SK-N-SH (cell line): ENCODE measurements at regions not wholly inside any gene's neighbourhood (a gene's known extent, or its start where the extent isn't known, plus 50 kb on each side); places are given as distances from the start of the nearest gene placed in this dataset.

Experiments used
- CTCF ChIA-PET: fragments of 300-600, 350-600 bp; formaldehyde crosslinking; extraction: SDS; loops from one replicate; lab custom pipeline; 2021; lab: Yijun Ruan, JAX
- POLR2A ChIA-PET: fragments of 350-600 bp; sonication (Branson Sonifier 250); formaldehyde crosslinking; extraction: SDS; loops from one replicate; lab custom pipeline; 2020; ENCODE audit warnings: antibody characterized with exemption, inconsistent platforms; lab: Yijun Ruan, JAX
- DNase-seq: peaks from one replicate; pipeline ENCODE4 v3.0.0; 2012
- H2AFZ ChIP-seq: fragments of 200-600 bp; sonication (generic); 2 replicates; pipeline ENCODE4 v1.8.1; 2016; ENCODE audit warnings: antibody characterized with exemption, mild to moderate bottlenecking, low read depth
- H3F3A ChIP-seq: fragments of 200-600 bp; sonication (generic); replicated peaks from 2 replicates; pipeline ENCODE3; 2016; ENCODE audit warnings: antibody characterized with exemption, mild to moderate bottlenecking; ENCODE audit not compliant: insufficient read depth
- H3K27ac ChIP-seq, 2 experiments: fragments of 200-500 bp in 1 of 2; fragments of 200-600 bp in 1 of 2; sonication (Bioruptor generic) in 1 of 2; sonication (generic), shearing (Covaris generic) in 1 of 2; 2 replicates each; pipeline versions ENCODE4 v1.5.1 to v1.6.1; 2014 to 2016; ENCODE audit warnings: low read depth in 2 of 2, inconsistent platforms in 1 of 2, low read length in 1 of 2, mild to moderate bottlenecking in 1 of 2, mixed read lengths in 1 of 2
- H3K27me3 ChIP-seq: fragments of 200-600 bp; sonication (generic), shearing (Covaris generic); 2 replicates; pipeline ENCODE4 v1.6.1; 2016; ENCODE audit warnings: mixed run types; ENCODE audit not compliant: insufficient read depth
- H3K36me3 ChIP-seq, 2 experiments: fragments of 200-500 bp in 1 of 2; fragments of 200-600 bp in 1 of 2; sonication (Bioruptor generic) in 1 of 2; sonication (generic) in 1 of 2; replicated peaks in 1 of 2; 2 replicates each; pipeline versions ENCODE3 to v1.5.1; 2014 to 2016; ENCODE audit warnings: low read length in 1 of 2, mild to moderate bottlenecking in 1 of 2; ENCODE audit not compliant: insufficient read depth in 2 of 2, control insufficient read depth in 1 of 2
- H3K4me1 ChIP-seq, 2 experiments: fragments of 200-500 bp in 1 of 2; fragments of 200-600 bp in 1 of 2; sonication (Bioruptor generic) in 1 of 2; sonication (generic), shearing (Covaris generic) in 1 of 2; 2 replicates each; pipeline versions ENCODE4 v1.5.1 to v1.6.1; 2014 to 2016; ENCODE audit warnings: low read depth in 1 of 2, low read length in 1 of 2, mixed run types in 1 of 2; ENCODE audit not compliant: insufficient read depth in 2 of 2, control insufficient read depth in 1 of 2
- H3K4me2 ChIP-seq: fragments of 200-600 bp; sonication (generic), shearing (Covaris generic); 2 replicates; pipeline ENCODE4 v1.6.1; 2017; ENCODE audit warnings: mixed run types
- H3K4me3 ChIP-seq, 2 experiments: fragments of 200-500 bp in 1 of 2; fragments of 200-600 bp in 1 of 2; sonication (Bioruptor generic) in 1 of 2; sonication (generic), shearing (Covaris generic) in 1 of 2; 2 replicates each; pipeline versions ENCODE4 v1.5.1 to v1.8.1; 2014 to 2016; ENCODE audit warnings: low read depth in 2 of 2, inconsistent platforms in 1 of 2, low read length in 1 of 2, mild to moderate bottlenecking in 1 of 2, mixed read lengths in 1 of 2, moderate library complexity in 1 of 2
- H3K79me2 ChIP-seq: fragments of 200-600 bp; sonication (generic); 2 replicates; pipeline ENCODE4 v1.8.1; 2017; ENCODE audit warnings: mild to moderate bottlenecking; ENCODE audit not compliant: insufficient read depth
- H3K9ac ChIP-seq: fragments of 200-600 bp; sonication (generic); 2 replicates; pipeline ENCODE4 v1.6.1; 2017; ENCODE audit warnings: mixed run types
- H3K9me2 ChIP-seq: fragments of 200-600 bp; sonication (generic); 2 replicates; pipeline ENCODE4 v1.6.1; 2017; ENCODE audit warnings: mixed run types
- H3K9me3 ChIP-seq: fragments of 200-600 bp; sonication (generic); 2 replicates; pipeline ENCODE4 v1.6.1; 2017; ENCODE audit warnings: mixed run types, mild to moderate bottlenecking, moderate library complexity
- H4K20me1 ChIP-seq: fragments of 200-600 bp; sonication (generic); 2 replicates; pipeline ENCODE4 v1.6.1; 2017; ENCODE audit warnings: mild to moderate bottlenecking, mixed run types; ENCODE audit not compliant: insufficient read depth
- CHD2 ChIP-seq: fragments of 150-350 bp; IDR thresholded peaks from 2 replicates; pipeline ENCODE4 v1.6.1; 2018; ENCODE audit warnings: low read length; ENCODE audit not compliant: partially characterized antibody
- EP300 ChIP-seq, 2 experiments: IDR thresholded peaks; 2 replicates each; pipeline versions ENCODE4 v1.4.0 to v1.6.1; 2012; ENCODE audit warnings: borderline replicate concordance in 1 of 2, low read depth in 1 of 2, low read length in 1 of 2
- EZH2phosphoT487 ChIP-seq: fragments of 200-600 bp; sonication (generic); IDR thresholded peaks from 2 replicates; pipeline ENCODE4 v1.6.1; 2017; ENCODE audit warnings: low read depth, mixed run types, mild to moderate bottlenecking, antibody characterized with exemption, moderate library complexity, borderline replicate concordance
- FOSL2 ChIP-seq: IDR thresholded peaks from 2 replicates; pipeline ENCODE4 v1.4.0; 2012; ENCODE audit warnings: low read depth, mild to moderate bottlenecking, moderate library complexity, borderline replicate concordance
- GABPA ChIP-seq: IDR thresholded peaks from 2 replicates; pipeline ENCODE4 v1.4.0; 2012; ENCODE audit warnings: low read depth, mild to moderate bottlenecking
- GATA2 ChIP-seq: sonication (generic); formaldehyde crosslinking; IDR thresholded peaks from 2 replicates; pipeline ENCODE4 v1.5.0; 2020; ENCODE audit warnings: mild to moderate bottlenecking, missing genetic modification reagents
- JUND ChIP-seq: IDR thresholded peaks from 2 replicates; pipeline ENCODE4 v1.4.0; 2012
- MEF2A ChIP-seq: IDR thresholded peaks from 2 replicates; pipeline ENCODE4 v1.4.0; 2012; ENCODE audit warnings: low read depth, borderline replicate concordance
- MXI1 ChIP-seq: IDR thresholded peaks from 2 replicates; pipeline ENCODE4 v1.6.1; 2012; ENCODE audit warnings: mild to moderate bottlenecking, low read depth, low read length, improper control_type of control experiment
- NRF1 ChIP-seq: IDR thresholded peaks from 2 replicates; pipeline ENCODE4 v1.6.1; 2012; ENCODE audit warnings: low read depth, mild to moderate bottlenecking, low read length
- POLR2AphosphoS5 ChIP-seq: IDR thresholded peaks from 2 replicates; pipeline ENCODE4 v1.6.1; 2012; ENCODE audit warnings: low read depth, low read length
- RAD21 ChIP-seq: IDR thresholded peaks from 2 replicates; pipeline ENCODE4 v1.6.1; 2012; ENCODE audit warnings: mild to moderate bottlenecking, low read length
- REST ChIP-seq: IDR thresholded peaks from 2 replicates; pipeline ENCODE4 v1.6.1; 2012; ENCODE audit warnings: mild to moderate bottlenecking, low read depth, low read length, moderate library complexity
- RFX5 ChIP-seq: IDR thresholded peaks from 2 replicates; pipeline ENCODE4 v1.6.1; 2012; ENCODE audit warnings: mild to moderate bottlenecking, improper control_type of control experiment, low read length
- RXRA ChIP-seq: IDR thresholded peaks from 2 replicates; pipeline ENCODE4 v1.4.0; 2012; ENCODE audit warnings: low read depth, mild to moderate bottlenecking, borderline replicate concordance
- SIN3A ChIP-seq: IDR thresholded peaks from 2 replicates; pipeline ENCODE4 v1.6.1; 2012; ENCODE audit warnings: low read depth, mild to moderate bottlenecking, low read length, moderate library complexity, borderline replicate concordance
- SMC3 ChIP-seq: IDR thresholded peaks from 2 replicates; pipeline ENCODE4 v1.6.1; 2012; ENCODE audit warnings: low read depth, low read length, improper control_type of control experiment
- TAF1 ChIP-seq: IDR thresholded peaks from 2 replicates; pipeline ENCODE4 v1.6.1; 2012; ENCODE audit warnings: low read depth, mild to moderate bottlenecking, low read length, moderate library complexity, borderline replicate concordance
- TCF12 ChIP-seq: IDR thresholded peaks from 2 replicates; pipeline ENCODE4 v1.4.0; 2012
- YY1 ChIP-seq: IDR thresholded peaks from 2 replicates; pipeline ENCODE4 v1.4.0; 2012; ENCODE audit warnings: low read depth, mild to moderate bottlenecking
- WGBS: methylation state at CpG from one replicate; pipeline ENCODE4 v1.1.6; 2017; ENCODE audit warnings: low lambda C conversion rate; 5-methylcytosine and 5-hydroxymethylcytosine counted together
- TF ChIP-seq, protein P1 (sequence below): IDR thresholded peaks from 2 replicates; pipeline ENCODE4 v1.4.0; 2012; ENCODE audit warnings: low read depth
- TF ChIP-seq, protein P2 (sequence below): fragments of 150-350 bp; IDR thresholded peaks from 2 replicates; pipeline ENCODE4 v1.6.1; 2017; ENCODE audit warnings: antibody characterized with exemption, low read length, low read depth, borderline replicate concordance

GRCh38 chr7:22931011-22931410 lies 82.9 kb downstream of the HYCC1 start:
- CTCF ChIA-PET = interaction anchor here (0.6 kb wide), 1 partner anchor 209 kb away, joined by 3 read pairs; no protein-coding TSS in a partner anchor
- DNase-seq = no peak

GRCh38 chr7:22922307-22922706 lies 91.6 kb downstream of the HYCC1 start:
- no peak overlapping the region for H3K4me2 ChIP-seq
- no peaks in the 10 kb centered on the region for H3K79me2 ChIP-seq
- DNase-seq = no peak
- H3K36me3 ChIP-seq = no peaks in the 10 kb centered on the region
- 9% methylated on average over 2 of the region's 2 CpGs for WGBS
- H3F3A ChIP-seq = no peaks in the 10 kb centered on the region
- ChIA-PET POLR2A (no interaction called here), CTCF (interaction anchor here (0.7 kb wide), 1 partner anchor 22 kb away, joined by 3 read pairs; no protein-coding TSS in a partner anchor)
- H3K27ac ChIP-seq = no peak overlapping the region
- H3K27me3 ChIP-seq = peaks cover 1% of the 10 kb centered on the region; the same call in 1 of the 2 replicates
- H2AFZ ChIP-seq = no peak overlapping the region
- H3K9me3 ChIP-seq = no peaks in the 10 kb centered on the region
- no peaks in the 10 kb centered on the region for H3K4me1 ChIP-seq
- no peak overlapping the region for H3K9ac ChIP-seq
- no peak overlapping the region for H3K4me3 ChIP-seq
- TF ChIP-seq POLR2AphosphoS5 (no peak), TCF12 (no peak), TAF1 (no peak), FOSL2 (no peak), MXI1 (no peak), GATA2 (CRISPR knock-in tag) (no peak), GABPA (no peak), JUND (no peak), EP300 (IDR thresholded peaks at IDR 0.05; ENCODE audit: borderline replicate concordance in 1 of 2, low read depth in 1 of 2, low read length in 1 of 2) (no peak), REST (no peak)
- TF ChIP-seq, protein P1, sequence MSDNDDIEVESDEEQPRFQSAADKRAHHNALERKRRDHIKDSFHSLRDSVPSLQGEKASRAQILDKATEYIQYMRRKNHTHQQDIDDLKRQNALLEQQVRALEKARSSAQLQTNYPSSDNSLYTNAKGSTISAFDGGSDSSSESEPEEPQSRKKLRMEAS = no peak
- no peaks in the 10 kb centered on the region for H3K9me2 ChIP-seq
- H4K20me1 ChIP-seq = no peaks in the 10 kb centered on the region

More at GRCh38 chr7:22931011-22931410, 82.9 kb downstream of the HYCC1 start:
- Histone ChIP-seq H2AFZ (no peak overlapping the region), H3K79me2 (no peaks in the 10 kb centered on the region), H3K9ac (no peak overlapping the region), H3F3A (no peaks in the 10 kb centered on the region), H3K4me2 (no peak overlapping the region), H3K27ac (no peak overlapping the region), H3K4me3 (no peak overlapping the region), H3K4me1 (no peaks in the 10 kb centered on the region), H3K36me3 (no peaks in the 10 kb centered on the region), H3K9me3 (no peaks in the 10 kb centered on the region), H3K9me2 (no peaks in the 10 kb centered on the region), H3K27me3 (peaks cover 13% of the 10 kb centered on the region; the same call in 1 of the 2 replicates), H4K20me1 (no peaks in the 10 kb centered on the region)
- TF ChIP-seq POLR2AphosphoS5 (no peak), EZH2phosphoT487 (no peak), SMC3 (no peak), SIN3A (no peak), RXRA (no peak), CHD2 (no peak), RAD21 (no peak), NRF1 (no peak), YY1 (no peak), TCF12 (no peak), RFX5 (no peak), MEF2A (no peak)
- TF ChIP-seq, protein P2, sequence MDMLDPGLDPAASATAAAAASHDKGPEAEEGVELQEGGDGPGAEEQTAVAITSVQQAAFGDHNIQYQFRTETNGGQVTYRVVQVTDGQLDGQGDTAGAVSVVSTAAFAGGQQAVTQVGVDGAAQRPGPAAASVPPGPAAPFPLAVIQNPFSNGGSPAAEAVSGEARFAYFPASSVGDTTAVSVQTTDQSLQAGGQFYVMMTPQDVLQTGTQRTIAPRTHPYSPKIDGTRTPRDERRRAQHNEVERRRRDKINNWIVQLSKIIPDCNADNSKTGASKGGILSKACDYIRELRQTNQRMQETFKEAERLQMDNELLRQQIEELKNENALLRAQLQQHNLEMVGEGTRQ = no peak
- 4% methylated on average over 3 of the region's 3 CpGs for WGBS
- POLR2A ChIA-PET = no interaction called here
